ENCODE measurements at regions not wholly inside any gene's neighbourhood (a gene's known extent, or its start where the extent isn't known, plus 50 kb on each side); places are given as distances from the start of the nearest gene placed in this dataset.

DNA sequence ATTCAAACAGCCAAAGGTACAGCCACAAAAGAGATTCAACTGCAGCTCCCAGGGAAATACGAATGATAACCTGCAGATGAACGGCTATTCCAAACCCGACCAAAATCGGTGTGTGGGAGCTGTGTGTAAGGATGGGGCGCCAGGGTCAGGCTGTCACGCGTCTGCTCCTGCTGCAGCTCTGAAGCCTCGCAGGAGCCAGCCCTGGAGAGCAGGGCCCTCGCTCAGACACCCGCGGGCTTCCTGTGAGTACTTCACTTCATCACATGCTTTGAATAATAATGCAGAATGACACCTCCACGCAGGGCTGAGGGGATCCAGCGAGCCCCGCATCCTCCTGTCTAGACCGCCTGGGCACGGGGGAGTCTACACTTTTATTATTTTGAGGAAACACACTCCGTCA is 307.5 kb upstream of the IRX2 start:
- TF ChIP-seq, protein P1, sequence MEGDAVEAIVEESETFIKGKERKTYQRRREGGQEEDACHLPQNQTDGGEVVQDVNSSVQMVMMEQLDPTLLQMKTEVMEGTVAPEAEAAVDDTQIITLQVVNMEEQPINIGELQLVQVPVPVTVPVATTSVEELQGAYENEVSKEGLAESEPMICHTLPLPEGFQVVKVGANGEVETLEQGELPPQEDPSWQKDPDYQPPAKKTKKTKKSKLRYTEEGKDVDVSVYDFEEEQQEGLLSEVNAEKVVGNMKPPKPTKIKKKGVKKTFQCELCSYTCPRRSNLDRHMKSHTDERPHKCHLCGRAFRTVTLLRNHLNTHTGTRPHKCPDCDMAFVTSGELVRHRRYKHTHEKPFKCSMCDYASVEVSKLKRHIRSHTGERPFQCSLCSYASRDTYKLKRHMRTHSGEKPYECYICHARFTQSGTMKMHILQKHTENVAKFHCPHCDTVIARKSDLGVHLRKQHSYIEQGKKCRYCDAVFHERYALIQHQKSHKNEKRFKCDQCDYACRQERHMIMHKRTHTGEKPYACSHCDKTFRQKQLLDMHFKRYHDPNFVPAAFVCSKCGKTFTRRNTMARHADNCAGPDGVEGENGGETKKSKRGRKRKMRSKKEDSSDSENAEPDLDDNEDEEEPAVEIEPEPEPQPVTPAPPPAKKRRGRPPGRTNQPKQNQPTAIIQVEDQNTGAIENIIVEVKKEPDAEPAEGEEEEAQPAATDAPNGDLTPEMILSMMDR (IDR thresholded peaks at IDR 0.05) = no peak
- TF ChIP-seq POLR2A (IDR thresholded peaks at IDR 0.05) = no peak

Data from breast epithelium (tissue), 3 donors.